HG03139 (cell line): ENCODE measurements at regions not wholly inside any gene's neighbourhood (a gene's known extent, or its start where the extent isn't known, plus 50 kb on each side); places are given as distances from the start of the nearest gene placed in this dataset.
A peak's percentile ranks its signal among the peaks of the same experiment; 100 is the strongest.

ENCODE experiments used
- ATAC-seq: cut with Tn5 transposase; IDR thresholded peaks from one replicate; pipeline ENCODE4 v1.9.1; 2021; ENCODE audit not compliant: unreplicated experiment

DNA sequence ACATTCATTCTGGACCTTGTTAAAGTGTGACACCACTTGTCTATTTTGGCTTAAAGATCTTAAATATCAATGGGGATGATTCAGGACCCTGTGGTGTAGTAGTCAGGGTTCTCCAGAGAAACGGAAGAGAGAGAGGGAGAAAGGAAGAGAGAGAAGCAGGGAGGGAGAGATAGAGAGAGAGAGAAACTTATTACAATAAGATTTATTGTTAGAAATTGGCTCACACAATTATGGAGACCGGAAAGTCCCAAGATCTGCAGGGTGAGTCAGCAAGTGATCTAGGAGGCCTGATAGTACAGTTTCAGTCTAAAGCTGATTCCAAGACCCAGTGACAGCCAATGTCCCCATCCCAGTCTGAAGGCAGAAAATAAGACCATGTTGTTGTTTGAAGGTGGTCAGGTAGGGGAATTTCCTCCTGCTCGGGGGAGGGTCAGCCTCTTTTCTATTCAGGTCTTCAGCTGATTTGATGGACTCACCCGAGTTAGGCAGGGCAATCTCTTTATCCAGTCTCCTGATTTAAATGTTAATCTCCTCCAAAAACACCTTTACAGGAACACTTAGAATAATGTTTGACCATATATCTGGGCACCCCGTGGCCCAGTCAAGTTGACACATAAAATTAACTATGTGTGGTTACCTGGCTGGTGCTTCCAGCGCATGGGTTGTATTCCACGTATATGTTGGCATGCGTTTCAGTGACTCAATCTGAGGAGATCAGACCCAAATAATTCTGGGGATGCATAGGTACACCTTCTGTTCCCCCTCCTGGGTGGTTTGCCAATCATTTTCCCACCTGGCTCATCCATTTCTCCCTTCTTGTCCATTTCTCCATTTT, 1350.5 kb downstream of the TBC1D22A start:
- no peak for ATAC-seq

DNA sequence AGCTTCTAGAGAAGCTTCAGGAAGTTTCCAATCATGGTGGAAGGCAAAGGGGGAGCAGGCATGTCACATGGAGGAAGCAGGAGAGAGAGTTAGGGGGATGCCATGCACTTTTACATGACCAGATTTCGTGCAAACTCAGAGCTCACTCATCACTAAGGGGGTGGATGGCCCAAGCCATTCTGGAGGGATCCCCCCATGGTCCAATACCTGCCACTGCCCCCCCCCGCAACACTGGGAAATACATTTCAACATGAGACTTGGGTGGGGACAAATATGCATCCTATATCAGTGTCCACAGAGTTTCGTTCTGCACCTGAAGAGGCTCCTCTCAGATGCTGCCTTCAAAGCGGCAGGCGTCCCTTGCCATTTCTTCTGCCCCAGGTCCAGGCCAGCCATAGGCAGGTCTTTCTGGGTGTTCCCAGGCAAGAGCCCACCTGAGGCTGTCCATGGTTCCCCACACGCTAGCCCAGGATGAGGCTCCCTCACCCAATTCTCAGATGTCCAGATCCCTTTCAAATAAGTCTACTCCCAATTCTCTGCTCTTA, 1344.3 kb downstream of the TBC1D22A start:
- no peak for ATAC-seq

DNA sequence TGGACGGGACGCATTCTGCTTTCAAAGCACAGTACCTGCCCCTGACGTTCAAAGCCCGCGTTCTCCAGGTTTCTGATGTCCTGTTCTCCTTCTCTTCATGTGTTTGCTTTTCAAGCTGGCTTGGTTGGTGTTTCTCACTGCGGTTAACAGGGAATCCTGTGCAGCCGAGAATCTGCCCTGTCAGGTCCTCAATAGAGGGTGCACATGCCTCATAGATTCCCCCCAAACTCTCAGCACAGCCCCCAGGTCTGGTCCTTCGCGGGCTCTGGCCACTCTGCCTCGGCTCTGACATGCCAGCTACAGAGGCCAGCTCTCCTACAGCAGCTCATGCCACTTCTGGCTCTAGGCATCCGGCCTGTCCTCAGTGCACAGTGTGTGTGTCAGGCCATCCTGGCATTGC, 1343.8 kb downstream of the TBC1D22A start:
- no peak for ATAC-seq

DNA sequence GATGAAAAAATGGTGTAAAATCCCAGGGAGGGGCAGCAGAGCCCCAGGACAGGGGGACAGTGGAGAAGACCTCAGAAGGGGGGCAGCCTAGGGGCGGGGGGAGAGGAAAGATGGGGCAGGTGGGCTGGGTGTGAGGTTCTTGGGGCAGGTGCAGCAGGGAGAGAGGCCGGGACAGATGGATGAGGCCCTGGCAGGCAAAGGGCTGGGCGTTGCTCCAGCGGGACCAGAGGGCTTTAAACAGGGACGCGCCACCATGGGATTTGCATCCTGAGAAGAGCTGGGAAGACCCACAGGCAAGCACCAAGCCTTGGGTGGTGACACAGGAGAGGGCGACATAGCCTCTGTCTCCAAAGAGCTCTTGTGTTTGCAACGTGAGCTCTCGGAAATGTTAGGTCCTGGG, 1342.8 kb downstream of the TBC1D22A start:
- no peak for ATAC-seq

DNA sequence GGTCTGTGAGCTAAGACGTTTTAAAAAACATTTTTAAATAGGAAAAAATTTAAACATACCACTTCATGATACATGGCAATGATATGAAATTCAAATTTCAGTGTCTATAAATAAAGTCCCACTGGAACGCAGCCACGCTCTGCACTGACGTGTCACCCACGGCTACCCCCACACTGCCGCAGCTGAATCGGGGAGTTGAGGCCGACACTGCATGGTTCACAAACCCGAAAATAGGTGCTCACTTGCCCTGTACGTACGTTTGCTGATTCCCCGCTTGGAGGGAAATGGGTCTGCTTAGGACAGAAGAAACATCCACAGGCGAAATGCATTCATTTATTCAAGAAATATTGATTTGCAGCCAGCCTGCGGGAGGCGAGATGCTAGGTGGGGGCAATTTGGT, 1342.3 kb downstream of the TBC1D22A start:
- no peak for ATAC-seq

DNA sequence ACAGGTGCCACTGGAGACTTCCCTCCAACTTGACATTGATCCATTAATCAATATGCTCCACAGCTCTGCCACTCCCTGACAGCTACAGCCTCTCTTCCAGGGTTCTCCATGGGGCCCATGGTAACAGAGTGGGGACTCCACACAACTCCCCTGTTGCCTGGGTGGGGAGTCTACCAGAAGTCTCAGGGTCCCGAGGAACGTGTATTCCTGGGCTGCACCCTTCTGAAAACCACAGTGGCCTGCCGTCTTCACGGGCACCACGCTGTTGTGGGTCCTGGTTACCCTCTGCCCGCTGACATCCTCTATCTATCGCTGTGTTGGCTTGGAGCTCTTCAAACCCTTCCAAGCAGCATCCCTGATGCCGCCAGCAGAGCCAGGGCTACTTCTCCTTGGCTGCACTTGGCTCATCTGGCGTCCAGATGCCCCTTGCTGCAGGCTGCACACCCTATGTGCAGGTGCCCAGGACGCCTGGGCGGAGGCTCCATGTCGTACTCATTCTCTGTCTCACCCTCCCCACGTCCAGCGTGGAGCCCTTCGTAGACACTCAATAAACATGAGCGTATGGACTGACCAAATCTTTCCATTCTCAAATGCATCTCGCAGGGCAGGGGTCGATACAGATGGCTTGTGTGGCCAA, 1341.8 kb downstream of the TBC1D22A start:
- ATAC-seq = no peak

DNA sequence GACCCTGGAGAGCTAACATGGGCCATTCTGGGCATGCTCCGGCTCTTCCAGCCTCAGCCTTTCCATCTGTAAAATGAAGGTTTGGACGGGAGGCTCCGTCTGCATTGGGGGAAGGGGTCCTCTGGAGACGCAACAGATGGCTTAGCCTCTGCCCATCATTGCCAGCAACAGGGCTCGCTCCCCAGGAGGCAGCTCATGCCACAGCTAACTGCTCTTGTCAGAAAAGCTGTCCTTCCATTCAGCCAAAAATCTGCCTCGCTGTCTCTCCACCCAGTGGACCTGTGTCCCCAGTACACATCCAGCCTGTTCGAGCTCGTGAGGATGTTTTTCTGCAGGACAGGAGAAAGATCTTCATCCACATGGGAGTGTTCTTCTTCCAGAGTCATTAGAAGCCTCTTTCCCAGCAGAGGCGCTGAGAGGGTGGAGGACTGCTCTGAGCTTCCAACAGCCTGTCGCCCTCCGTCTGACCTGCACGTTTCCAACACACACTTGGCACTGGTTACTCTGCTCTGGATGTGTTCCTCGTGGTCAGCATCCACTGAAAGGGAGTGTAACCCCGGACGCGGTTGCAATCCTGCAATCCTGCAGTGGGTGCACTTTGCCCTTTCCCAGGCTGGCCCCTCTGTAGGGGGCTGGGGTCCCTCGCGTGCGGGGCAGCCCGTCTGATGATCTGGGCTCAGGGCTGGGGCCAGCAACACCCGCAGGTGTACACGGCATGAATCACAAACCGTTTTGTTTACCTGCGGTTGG, 1340.9 kb downstream of the TBC1D22A start:
- ATAC-seq = no peak

DNA sequence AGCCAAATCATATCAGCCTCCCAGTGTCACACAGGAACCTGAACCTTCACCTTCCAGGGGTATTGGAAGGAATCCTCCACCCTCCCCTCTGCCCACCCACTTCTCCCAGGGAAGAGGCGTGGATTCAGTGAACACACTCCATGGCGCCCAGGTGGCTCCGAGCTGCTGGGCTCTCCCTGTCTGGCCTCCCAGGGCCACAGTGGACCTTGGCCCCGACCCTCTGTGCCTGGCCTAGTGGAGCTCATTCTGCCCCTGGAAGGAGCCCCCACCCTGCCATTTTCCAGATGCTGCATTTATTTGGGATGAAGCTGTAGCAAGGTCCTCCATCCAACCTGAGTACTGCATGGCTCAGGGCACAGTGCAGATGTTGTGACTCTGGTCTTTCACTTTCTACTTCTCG, 1340.1 kb downstream of the TBC1D22A start:
- no peak for ATAC-seq

DNA sequence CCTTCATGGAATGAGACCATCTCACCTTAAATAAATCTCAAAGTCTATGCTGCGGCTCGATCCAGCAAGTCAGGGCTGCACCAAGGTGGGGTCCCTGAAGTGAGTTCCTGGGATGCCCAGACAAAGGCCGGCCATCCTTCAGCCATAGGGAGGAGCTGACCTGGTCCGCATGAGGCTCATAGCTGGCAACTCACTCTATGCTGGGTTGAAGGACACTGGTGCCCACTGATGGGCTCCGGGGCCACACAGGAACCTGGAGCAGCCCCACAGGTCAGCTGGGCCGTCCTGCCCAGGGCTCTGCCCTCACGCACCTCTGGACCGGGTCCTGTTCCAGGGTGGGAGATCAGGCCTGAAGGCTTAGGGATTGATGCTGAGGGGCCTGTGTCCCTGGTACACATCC, 1339.3 kb downstream of the TBC1D22A start:
- no peak for ATAC-seq

DNA sequence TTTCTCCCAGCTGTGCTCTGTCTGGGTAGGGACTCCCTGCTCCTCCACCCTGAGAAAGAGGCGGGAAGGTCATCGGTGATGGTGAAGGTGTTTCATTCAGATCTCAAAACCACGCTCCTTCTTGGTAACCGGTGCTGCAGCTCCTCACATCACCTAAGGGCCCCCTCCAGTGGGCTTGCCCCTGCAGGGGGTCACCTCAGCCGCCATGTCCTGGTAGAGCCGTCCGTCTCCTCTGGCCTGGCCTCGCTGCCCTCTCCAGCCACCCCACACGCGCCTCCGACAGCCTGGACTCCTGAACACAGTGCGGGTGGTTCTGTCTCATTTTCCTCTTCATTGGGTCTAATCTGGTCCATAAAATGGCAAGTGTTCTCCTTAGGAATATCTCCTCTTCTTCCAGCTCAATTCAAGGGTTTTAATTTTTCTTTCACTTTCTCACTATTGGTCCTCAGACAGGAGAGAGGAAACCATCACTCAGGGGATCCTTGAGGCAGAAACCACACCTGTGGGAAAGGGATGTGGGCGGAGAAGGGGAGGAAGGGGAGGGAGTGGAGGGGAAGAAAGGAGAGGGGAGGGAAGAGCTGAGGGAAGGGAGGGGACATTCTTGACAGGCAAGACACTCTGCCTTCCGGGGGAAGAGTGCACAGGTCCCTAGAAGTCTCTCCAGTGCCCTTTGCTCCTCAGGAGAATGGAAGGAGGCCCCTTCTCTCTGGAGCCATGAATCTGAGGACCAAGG, 1338.4 kb downstream of the TBC1D22A start:
- ATAC-seq = no peak

DNA sequence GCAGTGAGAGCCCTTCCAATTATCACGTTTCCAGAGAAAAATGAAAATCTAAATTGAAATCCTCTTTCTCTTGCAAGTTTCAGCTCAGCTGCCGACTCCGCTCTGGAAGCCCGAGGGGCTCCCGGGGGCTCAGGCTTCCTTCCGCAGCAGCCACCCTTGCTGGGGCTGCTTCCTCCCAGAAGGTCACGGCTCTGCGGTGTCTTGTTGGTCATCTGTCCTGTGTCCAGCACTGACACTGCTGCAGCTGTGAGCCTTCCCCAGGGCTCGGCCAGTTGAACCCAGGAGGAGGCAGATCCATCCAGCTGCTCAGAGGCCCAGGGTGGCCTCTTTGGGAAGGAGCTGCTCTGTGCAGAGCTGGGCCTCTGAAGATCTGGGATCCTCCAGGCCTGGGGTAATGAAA, 1337.2 kb downstream of the TBC1D22A start:
- no peak for ATAC-seq

DNA sequence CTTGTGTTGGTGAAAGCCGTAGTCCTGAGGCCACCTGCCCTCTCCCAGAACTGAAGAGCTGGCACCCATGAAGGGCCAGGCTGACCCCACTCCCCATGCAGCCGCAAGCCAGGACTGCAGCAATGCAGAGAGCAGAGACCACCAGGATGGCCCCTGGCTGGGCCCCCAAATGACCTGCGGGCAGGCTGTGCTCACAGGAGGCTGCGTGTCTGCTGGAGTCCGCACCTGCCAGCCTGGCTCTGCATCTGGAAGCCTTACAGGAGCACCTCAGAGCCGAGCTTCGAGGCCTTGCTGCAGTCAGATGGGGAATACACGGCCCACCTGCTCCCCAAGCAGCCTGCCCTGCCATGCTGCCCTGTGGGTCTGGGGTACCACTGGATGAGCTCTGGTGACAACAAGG, 1336.8 kb downstream of the TBC1D22A start:
- no peak for ATAC-seq

DNA sequence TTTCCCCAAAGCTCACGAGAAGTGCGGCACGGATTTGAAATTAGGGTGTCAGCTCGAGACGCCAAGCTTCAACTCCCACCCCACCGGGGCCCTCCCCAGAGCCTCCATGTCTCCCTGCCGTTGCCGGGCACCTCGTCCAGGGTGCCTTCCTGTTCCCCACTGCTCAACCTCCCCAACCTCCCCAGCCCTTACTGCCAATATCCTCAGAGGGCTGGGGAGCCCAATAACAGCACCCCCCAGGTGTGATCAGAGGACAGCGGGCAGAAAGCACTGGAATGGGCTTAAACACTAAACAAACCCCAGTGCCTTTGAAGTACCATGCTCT, 1336.4 kb downstream of the TBC1D22A start:
- peak; percentile 14 for ATAC-seq

DNA sequence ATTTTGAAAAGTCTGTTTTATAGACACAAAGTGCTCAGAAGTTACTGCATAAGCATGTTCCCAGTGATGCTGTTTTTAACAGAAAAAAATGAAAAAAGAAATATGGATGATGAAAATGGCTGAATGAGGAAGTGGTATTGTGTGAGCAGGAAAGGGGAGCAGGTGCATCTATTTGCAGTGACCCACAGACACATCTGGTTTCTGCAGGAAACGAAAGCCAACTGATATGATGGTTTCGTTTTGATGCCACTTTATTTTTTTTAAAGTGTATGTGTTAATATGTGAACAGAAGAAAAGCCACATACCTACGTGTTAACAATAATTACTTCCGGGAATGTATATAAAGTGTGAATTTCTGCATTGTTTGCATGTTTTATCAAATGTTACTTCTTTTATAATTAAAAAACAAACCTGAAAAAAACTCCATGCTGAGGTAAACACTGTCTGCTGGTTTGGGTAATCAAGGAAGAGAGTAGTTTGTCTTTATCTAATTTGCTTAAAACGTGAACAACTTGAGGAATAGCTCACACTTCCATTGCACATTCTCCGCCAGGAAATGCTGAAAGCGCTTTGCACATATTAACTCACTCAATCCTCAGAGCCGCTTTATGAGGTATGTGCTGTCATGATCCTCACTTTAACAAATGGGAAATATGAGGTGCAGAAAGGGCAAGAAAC, 1335.9 kb downstream of the TBC1D22A start:
- ATAC-seq = peak; percentile 64

DNA sequence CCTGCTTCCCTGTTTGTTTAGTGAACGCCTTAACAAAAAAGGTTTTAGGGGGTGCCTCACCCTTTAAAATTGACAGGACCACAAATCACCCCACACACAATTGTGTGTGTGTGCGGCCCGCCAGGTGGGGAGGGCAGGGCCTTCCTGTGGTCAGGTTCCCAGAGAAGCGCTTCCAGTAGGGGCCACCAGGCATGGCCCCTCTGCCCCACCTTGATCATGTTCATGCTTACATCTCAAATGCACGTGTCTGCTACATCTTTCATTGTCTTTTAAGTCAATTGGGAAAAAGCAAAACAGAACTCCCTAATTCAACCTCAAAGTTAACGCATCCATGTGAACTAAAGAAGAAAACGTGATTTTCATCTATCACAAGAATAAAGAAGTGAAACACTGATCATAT, 1335.3 kb downstream of the TBC1D22A start:
- ATAC-seq = peak; percentile 1

DNA sequence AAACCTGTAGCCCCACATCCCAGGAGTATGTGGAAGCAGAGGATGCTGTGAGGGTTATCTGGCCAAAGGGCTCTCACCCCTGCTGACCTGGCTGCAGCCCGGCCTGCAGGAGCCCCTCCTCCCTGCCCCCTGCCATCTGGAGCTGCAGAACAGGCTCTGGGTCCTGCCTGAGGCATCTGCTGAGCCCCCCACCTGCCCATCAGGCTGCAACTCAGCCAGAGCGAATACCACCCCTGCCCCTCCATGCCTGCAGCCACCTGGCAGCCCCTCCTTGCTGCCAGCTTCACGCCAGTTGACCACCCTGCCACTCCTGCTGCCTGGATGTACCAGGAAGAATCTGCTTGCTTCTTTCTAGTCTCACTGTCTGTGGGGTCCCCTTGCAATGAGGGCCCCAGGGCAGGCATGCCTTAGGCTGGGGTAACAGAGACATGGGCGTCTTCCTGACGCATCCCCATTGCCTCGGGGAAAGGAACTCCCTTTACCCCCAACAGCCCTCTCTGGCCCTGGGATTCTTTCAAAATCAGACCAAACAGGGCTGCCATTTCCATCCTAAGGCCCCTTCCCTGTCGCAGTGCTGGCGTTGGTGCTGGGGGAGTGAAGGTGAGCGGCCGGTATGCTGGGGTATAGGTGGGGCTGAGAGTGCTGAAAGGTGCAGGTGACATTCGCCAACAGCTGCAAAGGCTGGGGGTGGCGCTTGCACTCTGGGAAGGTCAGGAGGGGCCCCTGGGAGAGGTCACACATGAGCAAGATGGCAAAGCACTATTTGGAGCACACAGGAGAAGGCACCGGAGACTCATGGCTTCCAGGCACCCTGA, 1334.6 kb downstream of the TBC1D22A start:
- no peak for ATAC-seq

DNA sequence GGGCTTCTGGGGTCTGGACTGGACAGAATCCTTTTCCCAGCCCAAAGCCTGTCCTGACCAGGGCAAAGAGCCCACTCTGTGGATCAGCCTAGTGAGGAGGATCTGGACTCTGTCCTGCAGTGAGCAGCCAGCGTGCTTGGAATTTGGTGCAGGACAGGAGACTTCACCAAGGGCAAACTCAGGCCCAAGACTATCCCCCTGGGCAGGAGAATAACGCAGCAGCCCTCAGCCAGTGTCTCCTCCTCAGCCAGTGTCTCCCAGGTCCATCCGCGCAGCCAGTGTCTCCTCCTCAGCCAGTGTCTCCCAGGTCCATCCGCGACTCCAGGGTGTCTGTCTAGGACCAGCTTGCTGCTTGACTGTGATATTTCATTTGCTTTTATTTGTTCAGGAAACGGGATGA, 1334.0 kb downstream of the TBC1D22A start:
- no peak for ATAC-seq

DNA sequence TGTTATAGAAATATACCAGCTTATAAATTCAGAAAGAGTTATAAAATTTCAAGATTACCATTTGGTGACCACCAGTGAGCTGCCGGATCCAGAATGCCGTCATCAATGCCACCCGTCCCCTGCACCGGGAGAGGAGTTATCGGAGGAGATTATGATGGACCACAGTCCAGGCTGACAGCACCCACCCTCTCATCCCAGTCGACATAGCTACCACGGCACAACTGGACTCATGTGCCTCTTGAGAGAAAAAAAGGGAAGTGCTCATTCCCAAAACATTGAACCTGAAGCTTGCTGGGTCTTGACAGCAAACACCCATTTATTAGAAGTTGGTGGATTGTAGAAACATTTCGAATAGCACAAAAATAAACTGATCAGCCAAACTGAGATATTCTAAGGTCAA, 1331.5 kb downstream of the TBC1D22A start:
- no peak for ATAC-seq

DNA sequence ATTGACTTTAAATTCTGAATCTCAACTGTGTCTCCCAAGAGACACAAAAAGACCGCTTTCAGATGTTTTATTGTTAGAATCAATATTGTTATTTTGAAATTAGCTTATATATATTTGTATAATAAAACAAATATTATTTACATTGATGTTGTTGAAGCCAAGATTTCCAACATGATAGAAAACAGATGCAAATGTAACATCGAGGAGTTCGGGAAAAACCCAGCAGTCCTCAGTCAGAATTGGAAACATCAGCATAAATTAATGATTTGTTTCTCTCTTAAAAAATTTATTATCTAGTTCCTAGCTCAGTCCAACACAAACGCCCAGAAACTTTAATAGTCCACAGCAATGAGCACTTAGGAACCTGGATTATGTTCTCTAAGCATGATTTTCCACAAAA, 1330.4 kb downstream of the TBC1D22A start:
- ATAC-seq = no peak
